GM12864 (cell line): ENCODE measurements at regions not wholly inside any gene's neighbourhood (a gene's known extent, or its start where the extent isn't known, plus 50 kb on each side); places are given as distances from the start of the nearest gene placed in this dataset.

Experiments used
- DNase-seq: peaks from one replicate; pipeline ENCODE4 v3.0.0-alpha.2; 2011; ENCODE audit warnings: low read depth
- H3K4me3 ChIP-seq: 2 replicates; pipeline ENCODE4 v1.5.1; 2011; ENCODE audit warnings: mild to moderate bottlenecking, low read depth, low read length, control low read depth
- TF ChIP-seq, protein P1 (sequence below): IDR thresholded peaks from 2 replicates; pipeline ENCODE4 v1.5.1; 2011; ENCODE audit warnings: low read depth, mild to moderate bottlenecking, moderate library complexity, low read length, control low read depth, inconsistent platforms; ENCODE audit errors: missing control alignments

DNA sequence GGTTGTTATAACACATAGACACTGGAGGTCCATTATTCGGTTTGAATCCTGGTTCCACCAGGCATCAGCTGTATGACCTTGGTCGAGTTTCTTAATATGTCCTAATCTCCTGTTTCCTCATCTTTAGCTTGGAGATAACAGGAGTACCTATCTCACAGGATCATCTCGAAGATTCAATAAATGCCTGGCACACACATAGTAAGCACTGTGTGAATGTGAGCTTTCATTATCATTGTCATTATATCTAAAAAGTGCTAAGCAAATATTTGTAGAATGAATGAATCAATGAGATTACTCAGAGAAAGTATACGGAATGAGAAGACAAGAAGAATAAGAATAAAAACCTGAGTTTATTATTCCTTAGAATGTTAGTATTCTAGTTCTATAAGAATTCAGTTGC is 227.4 kb upstream of the CFAP20DC start:
- no peak overlapping the region for H3K4me3 ChIP-seq
- TF ChIP-seq, protein P1, sequence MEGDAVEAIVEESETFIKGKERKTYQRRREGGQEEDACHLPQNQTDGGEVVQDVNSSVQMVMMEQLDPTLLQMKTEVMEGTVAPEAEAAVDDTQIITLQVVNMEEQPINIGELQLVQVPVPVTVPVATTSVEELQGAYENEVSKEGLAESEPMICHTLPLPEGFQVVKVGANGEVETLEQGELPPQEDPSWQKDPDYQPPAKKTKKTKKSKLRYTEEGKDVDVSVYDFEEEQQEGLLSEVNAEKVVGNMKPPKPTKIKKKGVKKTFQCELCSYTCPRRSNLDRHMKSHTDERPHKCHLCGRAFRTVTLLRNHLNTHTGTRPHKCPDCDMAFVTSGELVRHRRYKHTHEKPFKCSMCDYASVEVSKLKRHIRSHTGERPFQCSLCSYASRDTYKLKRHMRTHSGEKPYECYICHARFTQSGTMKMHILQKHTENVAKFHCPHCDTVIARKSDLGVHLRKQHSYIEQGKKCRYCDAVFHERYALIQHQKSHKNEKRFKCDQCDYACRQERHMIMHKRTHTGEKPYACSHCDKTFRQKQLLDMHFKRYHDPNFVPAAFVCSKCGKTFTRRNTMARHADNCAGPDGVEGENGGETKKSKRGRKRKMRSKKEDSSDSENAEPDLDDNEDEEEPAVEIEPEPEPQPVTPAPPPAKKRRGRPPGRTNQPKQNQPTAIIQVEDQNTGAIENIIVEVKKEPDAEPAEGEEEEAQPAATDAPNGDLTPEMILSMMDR = no peak
- DNase-seq = no peak

DNA sequence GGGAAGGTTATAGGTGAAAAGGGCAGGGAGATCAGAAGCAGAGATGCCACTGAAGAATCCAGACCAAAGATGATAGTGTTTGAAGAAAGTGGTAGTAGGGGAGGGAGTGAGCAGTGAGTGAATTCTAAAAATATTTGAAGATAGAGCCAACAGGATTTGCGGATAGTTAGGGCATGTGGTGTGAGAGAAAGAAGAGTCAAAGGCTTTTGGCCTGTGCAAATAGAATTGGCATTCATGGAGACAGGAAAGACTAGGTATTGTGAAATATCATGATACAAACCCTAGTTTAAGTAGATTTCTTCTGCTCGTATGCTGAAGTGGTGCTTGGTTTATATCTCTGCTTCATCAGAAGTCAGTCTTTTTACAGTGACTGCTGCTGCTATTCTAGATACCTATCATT is 224.2 kb upstream of the CFAP20DC start:
- no peak overlapping the region for H3K4me3 ChIP-seq
- DNase-seq = no peak
- TF ChIP-seq, protein P1 = no peak

DNA sequence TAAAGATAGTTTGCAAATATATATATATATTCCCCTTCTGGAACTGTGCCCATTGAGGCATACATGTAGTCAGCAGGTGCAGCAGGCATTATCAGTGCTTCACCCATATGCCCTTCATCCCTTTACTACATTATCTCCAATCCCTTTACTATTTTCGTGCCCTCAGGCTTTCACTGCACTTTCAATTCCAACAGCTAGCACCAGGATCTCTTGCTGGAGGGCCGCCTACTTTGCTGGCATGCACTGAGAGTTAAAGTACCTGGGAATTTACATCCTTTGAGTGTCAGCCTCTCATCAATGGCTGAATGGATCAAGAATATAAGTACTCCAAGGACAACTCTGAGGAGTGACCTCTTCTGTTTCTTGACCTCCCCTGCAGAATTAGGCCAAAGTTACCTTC is 222.1 kb upstream of the CFAP20DC start:
- DNase-seq = no peak
- no peak overlapping the region for H3K4me3 ChIP-seq
- TF ChIP-seq, protein P1 = no peak

DNA sequence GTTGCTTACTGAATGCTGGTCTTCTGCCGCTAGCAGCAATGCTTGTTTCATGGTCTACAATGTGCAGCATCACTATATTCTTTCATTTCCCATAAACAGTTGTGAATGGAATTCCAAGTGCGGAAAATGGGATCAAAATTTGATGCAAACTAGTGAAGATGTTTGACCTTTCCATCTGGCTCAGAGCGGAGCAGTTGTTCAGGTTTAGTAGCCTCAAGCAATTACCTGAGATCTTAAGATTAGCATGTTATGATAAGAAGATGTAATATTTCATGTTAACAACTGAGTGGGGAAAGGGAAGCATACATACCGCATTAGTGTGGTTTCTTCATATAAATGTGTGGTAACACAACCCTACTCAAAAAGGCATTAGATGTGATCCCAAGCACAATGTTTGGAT is 221.1 kb upstream of the CFAP20DC start:
- DNase-seq = no peak
- TF ChIP-seq, protein P1 = no peak
- no peak overlapping the region for H3K4me3 ChIP-seq

DNA sequence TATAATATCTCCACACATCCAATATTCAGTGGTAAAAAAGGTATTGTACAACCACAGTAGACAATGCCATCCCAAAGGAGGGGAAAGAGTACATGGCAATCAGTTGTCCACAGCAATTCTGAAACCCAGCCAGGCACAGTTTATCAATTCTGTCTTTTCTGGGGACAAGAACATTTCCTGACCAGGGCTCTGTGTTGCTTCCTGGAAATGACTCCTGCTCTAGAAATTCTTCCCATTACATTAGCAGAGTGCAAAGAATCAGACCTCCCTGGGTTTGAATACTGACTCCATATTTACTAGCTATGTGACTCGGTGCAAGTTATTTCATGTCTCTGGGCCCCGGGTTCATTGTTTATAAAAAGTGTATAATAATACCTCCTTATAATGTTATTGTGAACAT is 220.4 kb upstream of the CFAP20DC start:
- no peak for DNase-seq
- H3K4me3 ChIP-seq = no peak overlapping the region
- TF ChIP-seq, protein P1 = no peak

DNA sequence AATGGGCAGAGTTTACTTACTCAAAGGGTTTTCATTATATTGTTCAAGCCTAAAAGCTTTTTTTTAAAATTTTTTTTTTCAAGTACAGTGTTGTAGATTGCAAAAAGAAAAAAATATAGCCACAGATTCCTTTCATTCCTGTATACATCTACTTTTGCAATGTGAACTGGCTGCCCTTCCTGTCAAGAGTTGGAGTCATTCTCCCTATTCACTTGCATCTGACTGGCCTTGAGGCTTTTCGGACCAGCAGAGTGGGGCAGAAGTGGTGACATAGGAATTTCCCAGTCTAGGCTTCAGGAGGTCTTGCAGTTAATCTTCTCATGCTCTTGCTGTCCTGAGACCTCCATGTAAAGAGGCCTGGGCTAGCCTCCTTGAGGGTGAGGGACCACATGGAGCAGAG is 218.3 kb upstream of the CFAP20DC start:
- DNase-seq = no peak
- no peak overlapping the region for H3K4me3 ChIP-seq
- TF ChIP-seq, protein P1 = no peak

DNA sequence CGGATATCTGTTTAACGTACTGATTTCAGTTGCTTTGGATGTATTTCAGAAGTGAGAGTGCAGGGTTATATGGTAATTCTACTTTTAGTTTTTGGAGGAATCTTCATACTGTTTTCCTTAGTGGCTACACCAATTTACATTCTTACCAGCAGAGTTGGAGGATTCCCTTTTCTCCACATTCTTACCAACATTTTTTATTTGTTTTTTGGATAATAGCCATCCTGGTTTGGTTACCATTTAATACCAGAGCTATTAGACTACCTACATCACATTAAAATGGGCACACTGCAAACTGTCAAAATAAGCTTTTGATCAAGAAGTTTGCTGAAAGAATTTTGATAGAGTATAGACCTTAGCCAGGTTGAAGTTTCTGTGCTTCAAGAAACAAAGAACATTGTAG is 217.2 kb upstream of the CFAP20DC start:
- TF ChIP-seq, protein P1 = no peak
- no peak for DNase-seq

More for the DNA sequence above, 217.2 kb upstream of the CFAP20DC start:
- H3K4me3 ChIP-seq = no peak overlapping the region
